H1 (cell line): ENCODE measurements at regions not wholly inside any gene's neighbourhood (a gene's known extent, or its start where the extent isn't known, plus 50 kb on each side); places are given as distances from the start of the nearest gene placed in this dataset.

ENCODE experiments used
- CTCF ChIA-PET: fragments of 300-600 bp; sonication (Branson Sonifier 250); formaldehyde crosslinking; loops from one replicate; lab custom pipeline; 2021; ENCODE audit not compliant: partially characterized antibody; lab: Charles Lee
- POLR2A ChIA-PET: fragments of 300-600 bp; sonication (Branson Sonifier 250); formaldehyde crosslinking; loops from one replicate; lab custom pipeline; 2021; ENCODE audit warnings: inconsistent platforms; ENCODE audit not compliant: partially characterized antibody; lab: Charles Lee
- DNase-seq, 2 experiments: peaks; one replicate each; pipeline versions ENCODE4 v3.0.0 to v3.0.0-alpha.2; 2010 to 2022; ENCODE audit warnings: low spot score in 2 of 2, low read depth in 1 of 2, mixed read lengths in 1 of 2
- FAIRE-seq: peaks from 2 replicates; lab custom pipeline; 2011; peaks lifted over from hg19 to GRCh38; lab: Jason Lieb, UNC
- H2AFZ ChIP-seq: 2 replicates; pipeline ENCODE4 v1.8.1; 2012; ENCODE audit warnings: low read length, inconsistent platforms
- H2AK5ac ChIP-seq: 2 replicates; pipeline ENCODE4 v1.6.1; 2013; ENCODE audit warnings: low read depth, low read length
- H2BK120ac ChIP-seq: replicated peaks from 2 replicates; pipeline ENCODE3; 2013; ENCODE audit warnings: low read depth, low read length, inconsistent platforms
- H2BK12ac ChIP-seq: 2 replicates; pipeline ENCODE4 v1.6.1; 2013; ENCODE audit warnings: low read depth, low read length
- H2BK15ac ChIP-seq: 2 replicates; pipeline ENCODE4 v1.6.1; 2013; ENCODE audit warnings: low read length
- H2BK20ac ChIP-seq: 2 replicates; pipeline ENCODE4 v1.6.1; 2013; ENCODE audit warnings: low read length
- H2BK5ac ChIP-seq: 2 replicates; pipeline ENCODE4 v1.6.1; 2013; ENCODE audit warnings: low read depth, low read length
- H3K14ac ChIP-seq: 2 replicates; pipeline ENCODE4 v1.6.1; 2013; ENCODE audit warnings: inconsistent platforms; ENCODE audit not compliant: insufficient read length
- H3K18ac ChIP-seq: 2 replicates; pipeline ENCODE4 v1.6.1; 2013; ENCODE audit warnings: low read length; ENCODE audit errors: extremely low read depth
- H3K23ac ChIP-seq: 2 replicates; pipeline ENCODE4 v1.6.1; 2013; ENCODE audit warnings: inconsistent platforms; ENCODE audit not compliant: insufficient read length
- H3K23me2 ChIP-seq: 2 replicates; pipeline ENCODE4 v1.6.1; 2013; ENCODE audit warnings: low read depth, low read length
- H3K27ac ChIP-seq: 2 replicates; pipeline ENCODE4 v1.6.1; 2011; ENCODE audit warnings: low read depth, low read length, inconsistent platforms
- H3K27me3 ChIP-seq, 4 experiments: replicated peaks in 1 of 4; 1 replicate in 1 of 4; 2 replicates in 3 of 4; pipeline versions ENCODE4 v1.6.1 to v1.8.1; 2011 to 2013; ENCODE audit warnings: low read length in 3 of 4, mild to moderate bottlenecking in 3 of 4, inconsistent platforms in 2 of 4, mixed read lengths in 2 of 4, moderate library complexity in 1 of 4; ENCODE audit not compliant: control insufficient read depth in 3 of 4, insufficient read depth in 3 of 4; ENCODE audit errors: extremely low read depth in 1 of 4
- H3K36me3 ChIP-seq, 4 experiments: 2 replicates each; pipeline versions ENCODE4 v1.6.1 to v1.8.1; 2011 to 2013; ENCODE audit warnings: mild to moderate bottlenecking in 4 of 4, low read length in 3 of 4, moderate library complexity in 2 of 4, control low read depth in 1 of 4, inconsistent platforms in 1 of 4; ENCODE audit not compliant: insufficient read depth in 4 of 4, control insufficient read depth in 2 of 4
- H3K4ac ChIP-seq: replicated peaks from 2 replicates; pipeline ENCODE3; 2013; ENCODE audit warnings: low read length, low read depth, mixed read lengths, inconsistent platforms; ENCODE audit not compliant: insufficient read length
- H3K4me1 ChIP-seq, 4 experiments: replicated peaks in 1 of 4; 1 replicate in 1 of 4; 2 replicates in 3 of 4; pipeline versions ENCODE4 v1.6.1 to v1.8.1; 2011 to 2013; ENCODE audit warnings: low read length in 3 of 4, inconsistent platforms in 2 of 4, mixed read lengths in 1 of 4; ENCODE audit not compliant: insufficient read depth in 4 of 4, control insufficient read depth in 3 of 4
- H3K4me2 ChIP-seq, 2 experiments: 2 replicates each; pipeline versions ENCODE4 v1.6.1 to v1.8.1; 2011 to 2013; ENCODE audit warnings: low read depth in 2 of 2, low read length in 2 of 2, control low read depth in 1 of 2, inconsistent platforms in 1 of 2, mild to moderate bottlenecking in 1 of 2; ENCODE audit not compliant: insufficient read depth in 1 of 2
- H3K4me3 ChIP-seq, 4 experiments: fragments of 200-600, 300-600 bp in 1 of 4; sonication (generic), shearing (Covaris generic), sonication (Bioruptor Twin) in 1 of 4; 2 replicates each; pipeline versions ENCODE4 v1.5.1 to v1.8.1; 2011 to 2016; ENCODE audit warnings: low read length in 4 of 4, low read depth in 3 of 4, control low read depth in 2 of 4, inconsistent platforms in 2 of 4, mild to moderate bottlenecking in 2 of 4, mixed read lengths in 1 of 4, moderate library complexity in 1 of 4; ENCODE audit not compliant: insufficient read depth in 2 of 4; ENCODE audit errors: extremely low read depth in 1 of 4
- H3K56ac ChIP-seq: replicated peaks from 2 replicates; pipeline ENCODE3; 2013; ENCODE audit warnings: low read depth, mild to moderate bottlenecking, mixed read lengths, low read length, inconsistent platforms; ENCODE audit not compliant: insufficient read length
- H3K79me1 ChIP-seq: 2 replicates; pipeline ENCODE4 v1.6.1; 2013; ENCODE audit warnings: low read depth, low read length, control low read depth
- H3K79me2 ChIP-seq, 2 experiments: 2 replicates each; pipeline versions ENCODE4 v1.6.1 to v1.8.1; 2012 to 2013; ENCODE audit warnings: low read length in 2 of 2, mild to moderate bottlenecking in 2 of 2, inconsistent platforms in 1 of 2; ENCODE audit not compliant: insufficient read depth in 2 of 2, control insufficient read depth in 1 of 2
- H3K9ac ChIP-seq, 4 experiments: replicated peaks in 1 of 4; 1 replicate in 1 of 4; 2 replicates in 3 of 4; pipeline versions ENCODE4 v1.6.1 to v1.8.1; 2011 to 2013; ENCODE audit warnings: low read depth in 3 of 4, low read length in 3 of 4, control low read depth in 2 of 4, mild to moderate bottlenecking in 2 of 4, moderate library complexity in 2 of 4, inconsistent platforms in 1 of 4; ENCODE audit errors: extremely low read depth in 1 of 4
- H3K9me3 ChIP-seq, 2 experiments: 2 replicates each; pipeline versions ENCODE4 v1.6.1 to v1.8.1; 2012 to 2013; ENCODE audit warnings: mild to moderate bottlenecking in 2 of 2, moderate library complexity in 2 of 2, control low read depth in 1 of 2, inconsistent platforms in 1 of 2, low read depth in 1 of 2, low read length in 1 of 2, mixed read lengths in 1 of 2; ENCODE audit not compliant: insufficient read depth in 2 of 2
- H4K20me1 ChIP-seq, 2 experiments: replicated peaks in 1 of 2; 2 replicates each; pipeline versions ENCODE3 to v1.8.1; 2011 to 2013; ENCODE audit warnings: inconsistent platforms in 2 of 2, low read length in 2 of 2, mild to moderate bottlenecking in 1 of 2; ENCODE audit not compliant: insufficient read depth in 2 of 2, control insufficient read depth in 1 of 2
- H4K5ac ChIP-seq: 2 replicates; pipeline ENCODE4 v1.6.1; 2013; ENCODE audit warnings: low read length, low read depth, mixed read lengths, inconsistent platforms; ENCODE audit not compliant: insufficient read length
- H4K8ac ChIP-seq: 2 replicates; pipeline ENCODE4 v1.8.0; 2013; ENCODE audit warnings: mild to moderate bottlenecking, moderate library complexity, low read length, inconsistent platforms; ENCODE audit not compliant: insufficient read depth; ENCODE audit errors: extremely low read depth
- H4K91ac ChIP-seq: replicated peaks from 2 replicates; pipeline ENCODE3; 2013; ENCODE audit warnings: low read length, mixed read lengths, inconsistent platforms; ENCODE audit not compliant: insufficient read length
- BCL11A ChIP-seq, 2 experiments: IDR thresholded peaks; one replicate each; pipeline ENCODE4 v1.6.1; 2011; ENCODE audit warnings: low read depth in 2 of 2, low read length in 2 of 2, mild to moderate bottlenecking in 2 of 2
- CHD1 ChIP-seq: IDR thresholded peaks from 2 replicates; pipeline ENCODE4 v1.6.1; 2012; ENCODE audit warnings: low read depth, low read length, improper control_type of control experiment
- CREB1 ChIP-seq: IDR thresholded peaks from 2 replicates; pipeline ENCODE4 v1.6.1; 2012; ENCODE audit warnings: inconsistent platforms
- EGR1 ChIP-seq: IDR thresholded peaks from 2 replicates; pipeline ENCODE4 v1.6.1; 2011; ENCODE audit warnings: low read depth, low read length, borderline replicate concordance
- GTF2F1 ChIP-seq: IDR thresholded peaks from 2 replicates; pipeline ENCODE4 v1.6.1; 2012; ENCODE audit warnings: low read depth, low read length, improper control_type of control experiment, borderline replicate concordance
- HDAC2 ChIP-seq, 2 experiments: fragments of 300-600 bp in 1 of 2; sonication (generic) in 1 of 2; IDR thresholded peaks; 2 replicates each; pipeline ENCODE4 v1.6.1; 2011 to 2012; ENCODE audit warnings: low read depth in 2 of 2, low read length in 2 of 2, mild to moderate bottlenecking in 2 of 2, moderate library complexity in 2 of 2, borderline replicate concordance in 1 of 2, inconsistent platforms in 1 of 2
- POU5F1 ChIP-seq: IDR thresholded peaks from 2 replicates; pipeline ENCODE4 v1.6.1; 2011; ENCODE audit warnings: low read depth, mild to moderate bottlenecking, low read length, moderate library complexity
- RFX5 ChIP-seq: IDR thresholded peaks from 2 replicates; pipeline ENCODE4 v1.6.1; 2011; ENCODE audit warnings: low read depth, low read length, improper control_type of control experiment, borderline replicate concordance
- SP4 ChIP-seq: IDR thresholded peaks from 2 replicates; pipeline ENCODE4 v1.6.1; 2012; ENCODE audit warnings: low read length, inconsistent platforms
- SUZ12 ChIP-seq: fragments of 200-600 bp; sonication (generic); IDR thresholded peaks from 2 replicates; pipeline ENCODE4 v1.6.1; 2012; ENCODE audit warnings: mild to moderate bottlenecking, inconsistent platforms, low read length, moderate library complexity, mixed read lengths
- TAF7 ChIP-seq: optimal IDR thresholded peaks from 2 replicates; pipeline ENCODE3; 2011; ENCODE audit warnings: low read depth, mild to moderate bottlenecking, inconsistent platforms, low read length, moderate library complexity, borderline replicate concordance
- TBP ChIP-seq: IDR thresholded peaks from 2 replicates; pipeline ENCODE4 v1.6.1; 2011; ENCODE audit warnings: low read depth, low read length, improper control_type of control experiment
- TEAD4 ChIP-seq: IDR thresholded peaks from 2 replicates; pipeline ENCODE4 v1.6.1; 2012; ENCODE audit warnings: low read depth, low read length, inconsistent platforms, mixed read lengths
- WGBS, 2 experiments: shearing (Covaris generic) in 1 of 2; methylation state at CpG; one replicate each; pipeline versions ENCODE4 v1.1.6 to v1.1.7; 2013 to 2015; ENCODE audit warnings: low lambda C conversion rate in 2 of 2, mixed read lengths in 2 of 2, inconsistent platforms in 1 of 2, low coverage in 1 of 2, missing lambda C conversion rate in 1 of 2; ENCODE audit not compliant: insufficient replicate concordance in 2 of 2, insufficient coverage in 1 of 2, insufficient read length in 1 of 2; ENCODE audit errors: extremely low coverage in 1 of 2, missing lambda C conversion rate in 1 of 2; 5-methylcytosine and 5-hydroxymethylcytosine counted together
- TF ChIP-seq, protein P1 (sequence below), 3 experiments: IDR thresholded peaks; 1 replicate in 2 of 3; 2 replicates in 1 of 3; pipeline versions ENCODE4 v1.5.1 to v1.6.1; 2011; ENCODE audit warnings: low read length in 3 of 3, mild to moderate bottlenecking in 3 of 3, inconsistent platforms in 2 of 3, low read depth in 1 of 3, moderate library complexity in 1 of 3; ENCODE audit not compliant: insufficient read depth in 1 of 3; ENCODE audit errors: control extremely low read depth in 1 of 3

DNA sequence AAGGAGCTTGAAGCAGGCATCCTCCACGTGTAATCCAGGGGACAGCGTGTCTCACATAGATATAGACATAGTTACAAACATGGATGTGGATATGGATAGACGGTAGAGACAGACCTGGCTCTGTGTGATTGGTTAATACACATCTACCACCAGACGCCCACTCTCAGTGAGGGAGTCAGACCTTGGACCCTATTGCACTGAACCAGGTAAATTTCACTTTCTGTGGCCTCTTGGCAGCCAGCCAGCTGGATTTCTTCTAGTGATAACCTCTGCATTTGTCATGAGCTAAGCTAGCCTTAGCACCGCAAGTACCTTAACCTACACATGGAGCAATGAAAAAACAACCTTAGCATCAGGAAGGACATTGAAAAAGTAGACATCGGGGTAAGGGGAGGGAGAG is 79.2 kb upstream of the ACSL4 start:
- no peak overlapping the region for H3K56ac ChIP-seq
- no peaks in the 10 kb centered on the region for H3K36me3 ChIP-seq
- no peaks in the 10 kb centered on the region for H3K79me1 ChIP-seq
- FAIRE-seq (no peak), DNase-seq (no peak)
- H3K23ac ChIP-seq = no peak overlapping the region
- H3K18ac ChIP-seq = no peak overlapping the region
- ChIA-PET POLR2A (no interaction called here), CTCF (no interaction called here)
- no peak overlapping the region for H3K9ac ChIP-seq
- H3K9me3 ChIP-seq = no peaks in the 10 kb centered on the region
- no peak overlapping the region for H2BK12ac ChIP-seq
- H2AFZ ChIP-seq = no peak overlapping the region
- no peaks in the 10 kb centered on the region for H3K27me3 ChIP-seq
- H2BK20ac ChIP-seq = no peak overlapping the region
- H4K91ac ChIP-seq = no peak overlapping the region
- H3K4me2 ChIP-seq = no peak overlapping the region
- no peaks in the 10 kb centered on the region for H3K23me2 ChIP-seq
- H2BK15ac ChIP-seq = no peak overlapping the region
- no peaks in the 10 kb centered on the region for H3K79me2 ChIP-seq
- H4K20me1 ChIP-seq = no peaks in the 10 kb centered on the region
- no peaks in the 10 kb centered on the region for H3K4me1 ChIP-seq
- H3K27ac ChIP-seq = no peak overlapping the region
- H4K8ac ChIP-seq = no peak overlapping the region
- H3K4me3 ChIP-seq = no peak overlapping the region
- 94% methylated on average over 6 of the region's 6 CpGs; no CpG with 5 or more reads in 1 of the 2 experiments for WGBS, 2 experiments
- H2BK120ac ChIP-seq = no peak overlapping the region
- no peak overlapping the region for H3K4ac ChIP-seq
- no peak overlapping the region for H2BK5ac ChIP-seq
- H3K14ac ChIP-seq = no peak overlapping the region
- no peak overlapping the region for H4K5ac ChIP-seq
- no peak overlapping the region for H2AK5ac ChIP-seq
- no peak for TF ChIP-seq TAF7
- TF ChIP-seq CHD1 = no peak
- TF ChIP-seq RFX5 = no peak
- TF ChIP-seq, protein P1, sequence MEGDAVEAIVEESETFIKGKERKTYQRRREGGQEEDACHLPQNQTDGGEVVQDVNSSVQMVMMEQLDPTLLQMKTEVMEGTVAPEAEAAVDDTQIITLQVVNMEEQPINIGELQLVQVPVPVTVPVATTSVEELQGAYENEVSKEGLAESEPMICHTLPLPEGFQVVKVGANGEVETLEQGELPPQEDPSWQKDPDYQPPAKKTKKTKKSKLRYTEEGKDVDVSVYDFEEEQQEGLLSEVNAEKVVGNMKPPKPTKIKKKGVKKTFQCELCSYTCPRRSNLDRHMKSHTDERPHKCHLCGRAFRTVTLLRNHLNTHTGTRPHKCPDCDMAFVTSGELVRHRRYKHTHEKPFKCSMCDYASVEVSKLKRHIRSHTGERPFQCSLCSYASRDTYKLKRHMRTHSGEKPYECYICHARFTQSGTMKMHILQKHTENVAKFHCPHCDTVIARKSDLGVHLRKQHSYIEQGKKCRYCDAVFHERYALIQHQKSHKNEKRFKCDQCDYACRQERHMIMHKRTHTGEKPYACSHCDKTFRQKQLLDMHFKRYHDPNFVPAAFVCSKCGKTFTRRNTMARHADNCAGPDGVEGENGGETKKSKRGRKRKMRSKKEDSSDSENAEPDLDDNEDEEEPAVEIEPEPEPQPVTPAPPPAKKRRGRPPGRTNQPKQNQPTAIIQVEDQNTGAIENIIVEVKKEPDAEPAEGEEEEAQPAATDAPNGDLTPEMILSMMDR (IDR thresholded peaks at IDR 0.05; ENCODE audit: control extremely low read depth in 1 of 3, insufficient read depth in 1 of 3, low read depth in 1 of 3, low read length in 3 of 3) = no peak
- TF ChIP-seq SUZ12 = no peak
- TF ChIP-seq EGR1 = no peak
- TF ChIP-seq SP4 = no peak
- TF ChIP-seq GTF2F1 = no peak
- no peak for TF ChIP-seq TEAD4
- no peak for TF ChIP-seq TBP
- TF ChIP-seq HDAC2 (IDR thresholded peaks at IDR 0.05; ENCODE audit: borderline replicate concordance in 1 of 2, low read depth in 2 of 2, low read length in 2 of 2) = no peak
- TF ChIP-seq CREB1 = no peak
- no peak for TF ChIP-seq BCL11A (IDR thresholded peaks at IDR 0.05; ENCODE audit: low read depth in 2 of 2, low read length in 2 of 2)
- no peak for TF ChIP-seq POU5F1
